ENCODE measurements at regions not wholly inside any gene's neighbourhood (a gene's known extent, or its start where the extent isn't known, plus 50 kb on each side); places are given as distances from the start of the nearest gene placed in this dataset.

DNA sequence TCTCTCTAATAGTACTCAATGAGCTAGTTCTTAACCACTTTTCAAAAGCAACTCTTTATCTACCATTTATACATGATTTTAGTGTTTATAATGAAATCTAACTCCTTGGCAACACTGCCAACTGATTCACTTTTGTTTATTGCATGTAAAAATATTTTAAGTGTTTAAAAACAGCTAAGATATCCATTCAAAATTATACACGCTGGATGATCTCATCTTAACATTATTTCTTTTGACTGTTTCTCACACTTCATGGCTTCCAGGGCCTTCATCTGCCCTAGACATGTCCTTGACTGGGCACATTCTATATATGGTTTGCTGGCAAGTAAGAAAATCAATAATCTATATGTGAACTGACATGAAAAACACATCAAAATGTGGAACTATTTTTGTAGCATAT is 414.6 kb upstream of the LUZP2 start:
- DNase-seq (ENCODE audit: low read depth), result no peak
- TF ChIP-seq, protein P1, sequence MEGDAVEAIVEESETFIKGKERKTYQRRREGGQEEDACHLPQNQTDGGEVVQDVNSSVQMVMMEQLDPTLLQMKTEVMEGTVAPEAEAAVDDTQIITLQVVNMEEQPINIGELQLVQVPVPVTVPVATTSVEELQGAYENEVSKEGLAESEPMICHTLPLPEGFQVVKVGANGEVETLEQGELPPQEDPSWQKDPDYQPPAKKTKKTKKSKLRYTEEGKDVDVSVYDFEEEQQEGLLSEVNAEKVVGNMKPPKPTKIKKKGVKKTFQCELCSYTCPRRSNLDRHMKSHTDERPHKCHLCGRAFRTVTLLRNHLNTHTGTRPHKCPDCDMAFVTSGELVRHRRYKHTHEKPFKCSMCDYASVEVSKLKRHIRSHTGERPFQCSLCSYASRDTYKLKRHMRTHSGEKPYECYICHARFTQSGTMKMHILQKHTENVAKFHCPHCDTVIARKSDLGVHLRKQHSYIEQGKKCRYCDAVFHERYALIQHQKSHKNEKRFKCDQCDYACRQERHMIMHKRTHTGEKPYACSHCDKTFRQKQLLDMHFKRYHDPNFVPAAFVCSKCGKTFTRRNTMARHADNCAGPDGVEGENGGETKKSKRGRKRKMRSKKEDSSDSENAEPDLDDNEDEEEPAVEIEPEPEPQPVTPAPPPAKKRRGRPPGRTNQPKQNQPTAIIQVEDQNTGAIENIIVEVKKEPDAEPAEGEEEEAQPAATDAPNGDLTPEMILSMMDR (IDR thresholded peaks at IDR 0.05; ENCODE audit: insufficient read depth, low read length), result no peak
- H3K4me3 ChIP-seq (ENCODE audit: low read depth, low read length), result no peak overlapping the region

DNA sequence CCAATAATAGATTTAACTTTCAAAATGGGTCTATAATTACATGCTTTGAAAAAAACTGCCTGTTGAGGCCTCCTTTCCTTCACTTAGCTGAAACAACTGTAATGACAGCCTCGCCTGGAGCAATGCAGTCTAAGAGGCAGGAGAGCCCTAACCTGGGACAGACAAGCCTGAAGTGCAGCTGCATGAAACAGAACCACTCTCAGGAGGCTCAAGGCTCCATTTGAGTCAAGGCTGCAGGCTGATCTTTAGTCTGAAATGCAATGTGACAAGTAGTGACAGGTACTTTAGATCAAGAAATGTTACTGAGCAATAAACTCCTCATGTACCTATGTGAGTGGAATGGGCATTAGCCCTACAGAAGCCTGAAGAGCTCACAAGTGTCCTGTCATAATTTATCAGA is 414.0 kb upstream of the LUZP2 start:
- no peak for DNase-seq (ENCODE audit: low read depth)
- H3K4me3 ChIP-seq (ENCODE audit: low read depth, low read length), result no peak overlapping the region
- TF ChIP-seq, protein P1 (IDR thresholded peaks at IDR 0.05; ENCODE audit: insufficient read depth, low read length), result no peak

DNA sequence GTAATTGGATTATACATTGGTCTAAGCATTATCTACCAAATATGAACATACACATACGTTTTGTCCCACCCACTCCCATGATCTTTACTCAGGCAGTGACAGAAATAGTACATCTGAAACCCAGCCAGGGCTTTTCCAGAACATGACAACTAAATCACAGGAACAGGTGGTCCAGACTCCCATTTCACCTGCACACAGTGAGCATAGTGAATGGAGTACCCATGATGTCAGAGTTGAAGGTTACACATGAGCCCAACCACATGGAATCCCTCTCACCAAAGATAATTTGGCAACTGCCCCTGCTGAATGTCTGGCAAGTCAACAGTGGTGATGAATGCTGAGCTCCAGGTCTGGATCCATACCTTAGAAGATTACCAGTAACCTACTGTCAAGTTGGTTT is 411.9 kb upstream of the LUZP2 start:
- TF ChIP-seq, protein P1 (IDR thresholded peaks at IDR 0.05; ENCODE audit: insufficient read depth, low read length), result no peak
- no peak for DNase-seq (ENCODE audit: low read depth)
- no peak overlapping the region for H3K4me3 ChIP-seq (ENCODE audit: low read depth, low read length)

DNA sequence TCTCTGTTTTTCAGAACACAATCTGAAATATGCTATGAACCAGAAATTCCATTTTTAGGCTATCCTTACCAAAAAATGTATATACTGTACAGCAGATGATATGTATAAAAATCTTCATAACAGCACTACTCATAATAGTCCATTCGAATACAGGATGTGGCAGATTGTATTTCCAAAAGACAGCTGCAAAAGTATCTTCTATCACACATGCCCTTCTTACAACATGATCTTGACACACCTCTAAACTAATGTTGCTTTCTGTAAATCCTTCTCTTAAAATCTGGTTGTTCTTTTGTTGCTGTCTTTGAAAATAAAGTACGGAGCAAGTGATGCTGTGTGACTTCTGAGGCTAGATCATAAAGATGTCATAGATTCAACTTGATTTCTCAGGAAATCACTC is 409.9 kb upstream of the LUZP2 start:
- no peak overlapping the region for H3K4me3 ChIP-seq (ENCODE audit: low read depth, low read length)
- no peak for DNase-seq (ENCODE audit: low read depth)
- TF ChIP-seq, protein P1 (IDR thresholded peaks at IDR 0.05; ENCODE audit: insufficient read depth, low read length), result no peak

DNA sequence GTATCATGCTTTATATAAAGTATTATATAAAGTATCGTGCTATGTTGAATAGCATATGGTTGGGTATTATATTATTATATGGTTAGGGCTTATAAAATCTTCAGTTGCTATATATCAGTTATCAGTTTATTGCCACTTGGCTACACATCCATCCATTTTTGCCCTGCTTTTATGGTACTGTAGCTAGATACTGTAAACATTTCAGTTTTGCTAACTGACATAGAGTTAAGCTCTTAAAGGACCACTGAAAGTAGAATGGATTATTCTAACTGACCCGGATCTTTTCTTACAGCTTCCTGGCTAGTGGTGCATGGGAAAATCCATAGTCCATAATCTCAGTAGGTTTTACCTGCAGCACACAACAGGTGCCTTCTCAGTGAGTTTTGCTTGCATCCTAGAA is 405.3 kb upstream of the LUZP2 start:
- no peak overlapping the region for H3K4me3 ChIP-seq (ENCODE audit: low read depth, low read length)
- TF ChIP-seq, protein P1 (IDR thresholded peaks at IDR 0.05; ENCODE audit: insufficient read depth, low read length), result no peak
- no peak for DNase-seq (ENCODE audit: low read depth)

DNA sequence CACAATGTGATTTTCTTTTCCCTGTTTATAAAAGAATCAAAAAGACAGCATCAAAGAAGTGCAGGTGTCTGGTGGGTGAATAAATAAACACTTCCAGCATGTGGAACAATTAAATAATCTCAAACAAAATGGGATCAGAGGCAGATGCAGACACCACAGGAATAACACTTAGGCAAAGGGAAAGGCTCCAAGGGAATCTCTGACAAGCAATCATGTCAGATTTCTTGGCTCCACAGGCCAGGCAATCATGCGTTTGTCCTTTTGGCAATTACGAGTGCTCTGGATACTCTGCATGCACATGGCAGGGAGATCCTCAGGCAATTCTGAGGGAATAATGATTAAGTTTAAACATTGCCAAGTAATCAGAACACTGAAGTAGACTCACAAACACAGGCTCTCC is 403.5 kb upstream of the LUZP2 start:
- DNase-seq (ENCODE audit: low read depth), result no peak
- H3K4me3 ChIP-seq (ENCODE audit: low read depth, low read length), result no peak overlapping the region
- TF ChIP-seq, protein P1 (IDR thresholded peaks at IDR 0.05; ENCODE audit: insufficient read depth, low read length), result no peak

DNA sequence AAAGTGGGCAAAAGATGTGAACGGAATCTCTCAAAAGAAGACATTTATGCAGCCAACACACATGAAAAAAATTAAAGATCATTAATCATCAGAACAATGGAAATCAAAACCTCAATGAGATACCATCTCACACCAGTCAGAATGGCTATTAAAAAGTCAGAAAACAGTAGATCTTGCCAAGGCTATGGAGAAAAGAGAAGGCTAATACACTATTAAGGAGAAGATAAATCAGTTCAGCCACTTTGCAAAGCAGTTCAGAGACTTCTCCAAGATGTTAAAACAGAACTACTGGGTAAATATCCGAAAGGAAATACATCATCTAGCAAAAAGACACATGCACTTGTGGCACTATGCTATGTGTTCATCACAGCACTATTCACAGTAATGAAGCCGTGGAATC is 388.2 kb upstream of the LUZP2 start:
- H3K4me3 ChIP-seq (ENCODE audit: low read depth, low read length), result no peak overlapping the region
- TF ChIP-seq, protein P1 (IDR thresholded peaks at IDR 0.05; ENCODE audit: insufficient read depth, low read length), result no peak
- no peak for DNase-seq (ENCODE audit: low read depth)

Data from fibroblast of the aortic adventitia (primary cell).